GM12874 (cell line): ENCODE measurements at regions not wholly inside any gene's neighbourhood (a gene's known extent, or its start where the extent isn't known, plus 50 kb on each side); places are given as distances from the start of the nearest gene placed in this dataset.

Experiments used
- CTCF ChIP-seq: IDR thresholded peaks from 2 replicates; pipeline ENCODE4 v1.5.1; 2011; ENCODE audit warnings: low read depth, mild to moderate bottlenecking, control low read depth, low read length, moderate library complexity; ENCODE audit not compliant: insufficient read depth

GRCh38 chr15:29880886-29881285 is 58.6 kb upstream of the TJP1 start:
- no peak for TF ChIP-seq CTCF

GRCh38 chr15:29880341-29880740 is 58.1 kb upstream of the TJP1 start:
- TF ChIP-seq CTCF = no peak

GRCh38 chr15:29874977-29875376 is 52.7 kb upstream of the TJP1 start:
- no peak for TF ChIP-seq CTCF

GRCh38 chr15:29873947-29874411 is 51.7 kb upstream of the TJP1 start:
- no peak for TF ChIP-seq CTCF

GRCh38 chr15:29873264-29873663 is 51.0 kb upstream of the TJP1 start:
- TF ChIP-seq CTCF = no peak

GRCh38 chr15:29872716-29873115 is 50.4 kb upstream of the TJP1 start:
- no peak for TF ChIP-seq CTCF
